ENCODE measurements at regions not wholly inside any gene's neighbourhood (a gene's known extent, or its start where the extent isn't known, plus 50 kb on each side); places are given as distances from the start of the nearest gene placed in this dataset.
"Not testable (repeated sequence)": the region's sequence is repeated elsewhere in the genome, so short reads cannot be mapped to it uniquely, and the experiment has no call there.

- H3K9me3 ChIP-seq (ENCODE audit: control insufficient read depth in 2 of 2, insufficient read depth in 1 of 2, low read length in 1 of 2); DNase-seq (ENCODE audit: low read depth in 6 of 9, low spot score in 9 of 9); H3K27me3 ChIP-seq (ENCODE audit: control insufficient read depth in 2 of 2, insufficient read depth in 1 of 2, low read length in 1 of 2); H3K27ac ChIP-seq (ENCODE audit: low read depth in 1 of 2, low read length in 1 of 2); H3K36me3 ChIP-seq (ENCODE audit: control insufficient read depth in 2 of 2, insufficient read depth in 2 of 2, low read length in 1 of 2); H3K4me1 ChIP-seq (ENCODE audit: control insufficient read depth in 2 of 2, insufficient read depth in 2 of 2, low read length in 2 of 2); H3K4me3 ChIP-seq (ENCODE audit: low read length in 2 of 2): not testable (repeated sequence)
- WGBS = 84% methylated on average over 5 of the region's 5 CpGs
These were observed 144.4 kb upstream of the FSHR start for GRCh38 chr2:49298693-49299092.

GRCh38 chr2:49298230-49298629 lies 143.9 kb upstream of the FSHR start:
- H3K27me3 ChIP-seq (ENCODE audit: control insufficient read depth in 2 of 2, insufficient read depth in 1 of 2, low read length in 1 of 2) = no peaks in the 10 kb centered on the region
- WGBS = 94% methylated on average over 7 of the region's 7 CpGs

GRCh38 chr2:49296107-49296867 lies 142.0 kb upstream of the FSHR start:
- H3K27ac ChIP-seq (ENCODE audit: low read depth in 1 of 2, low read length in 1 of 2) = no peak overlapping the region
- H3K9me3 ChIP-seq (ENCODE audit: control insufficient read depth in 2 of 2, insufficient read depth in 1 of 2, low read length in 1 of 2) = peaks cover 0 to 6% of the 10 kb centered on the region in 2 donors
- H3K36me3 ChIP-seq (ENCODE audit: control insufficient read depth in 2 of 2, insufficient read depth in 2 of 2, low read length in 1 of 2) = no peaks in the 10 kb centered on the region
- no peaks in the 10 kb centered on the region for H3K4me1 ChIP-seq (ENCODE audit: control insufficient read depth in 2 of 2, insufficient read depth in 2 of 2, low read length in 2 of 2)
- WGBS = 87% methylated on average over 6 of the region's 6 CpGs
- DNase-seq (ENCODE audit: low read depth in 6 of 9, low spot score in 9 of 9) = no peak
- H3K4me3 ChIP-seq (ENCODE audit: low read length in 2 of 2) = no peak overlapping the region
- no peaks in the 10 kb centered on the region for H3K27me3 ChIP-seq (ENCODE audit: control insufficient read depth in 2 of 2, insufficient read depth in 1 of 2, low read length in 1 of 2)

More at GRCh38 chr2:49298230-49298629, 143.9 kb upstream of the FSHR start:
- Histone ChIP-seq H3K4me3 (ENCODE audit: low read length in 2 of 2) (no peak overlapping the region), H3K4me1 (ENCODE audit: control insufficient read depth in 2 of 2, insufficient read depth in 2 of 2, low read length in 2 of 2) (no peaks in the 10 kb centered on the region), H3K36me3 (ENCODE audit: control insufficient read depth in 2 of 2, insufficient read depth in 2 of 2, low read length in 1 of 2) (no peaks in the 10 kb centered on the region), H3K9me3 (ENCODE audit: control insufficient read depth in 2 of 2, insufficient read depth in 1 of 2, low read length in 1 of 2) (peaks cover 0 to 6% of the 10 kb centered on the region in 2 donors), H3K27ac (ENCODE audit: low read depth in 1 of 2, low read length in 1 of 2) (no peak overlapping the region)
- no peak for DNase-seq (ENCODE audit: low read depth in 6 of 9, low spot score in 9 of 9)

GRCh38 chr2:49294225-49294624 lies 139.9 kb upstream of the FSHR start:
- Histone ChIP-seq H3K27ac (ENCODE audit: low read depth in 1 of 2, low read length in 1 of 2) (no peak overlapping the region), H3K36me3 (ENCODE audit: control insufficient read depth in 2 of 2, insufficient read depth in 2 of 2, low read length in 1 of 2) (no peaks in the 10 kb centered on the region), H3K27me3 (ENCODE audit: control insufficient read depth in 2 of 2, insufficient read depth in 1 of 2, low read length in 1 of 2) (no peaks in the 10 kb centered on the region), H3K9me3 (ENCODE audit: control insufficient read depth in 2 of 2, insufficient read depth in 1 of 2, low read length in 1 of 2) (peaks cover 0 to 6% of the 10 kb centered on the region in 2 donors), H3K4me3 (ENCODE audit: low read length in 2 of 2) (no peak overlapping the region), H3K4me1 (ENCODE audit: control insufficient read depth in 2 of 2, insufficient read depth in 2 of 2, low read length in 2 of 2) (no peaks in the 10 kb centered on the region)
- no peak for DNase-seq (ENCODE audit: low read depth in 6 of 9, low spot score in 9 of 9)

- Histone ChIP-seq H3K27ac (ENCODE audit: low read depth in 1 of 2, low read length in 1 of 2) (no peak overlapping the region), H3K4me1 (ENCODE audit: control insufficient read depth in 2 of 2, insufficient read depth in 2 of 2, low read length in 2 of 2) (no peaks in the 10 kb centered on the region), H3K4me3 (ENCODE audit: low read length in 2 of 2) (no peak overlapping the region), H3K9me3 (ENCODE audit: control insufficient read depth in 2 of 2, insufficient read depth in 1 of 2, low read length in 1 of 2) (peaks cover 0 to 3% of the 10 kb centered on the region in 2 donors), H3K36me3 (ENCODE audit: control insufficient read depth in 2 of 2, insufficient read depth in 2 of 2, low read length in 1 of 2) (no peaks in the 10 kb centered on the region), H3K27me3 (ENCODE audit: control insufficient read depth in 2 of 2, insufficient read depth in 1 of 2, low read length in 1 of 2) (no peaks in the 10 kb centered on the region)
- DNase-seq (ENCODE audit: low read depth in 6 of 9, low spot score in 9 of 9) = no peak
- WGBS = 86% methylated on average over 3 of the region's 3 CpGs
These were observed 137.3 kb upstream of the FSHR start for GRCh38 chr2:49291619-49292018.

- Histone ChIP-seq H3K4me1 (ENCODE audit: control insufficient read depth in 2 of 2, insufficient read depth in 2 of 2, low read length in 2 of 2) (no peaks in the 10 kb centered on the region), H3K27ac (ENCODE audit: low read depth in 1 of 2, low read length in 1 of 2) (no peak overlapping the region), H3K36me3 (ENCODE audit: control insufficient read depth in 2 of 2, insufficient read depth in 2 of 2, low read length in 1 of 2) (no peaks in the 10 kb centered on the region), H3K9me3 (ENCODE audit: control insufficient read depth in 2 of 2, insufficient read depth in 1 of 2, low read length in 1 of 2) (no peaks in the 10 kb centered on the region), H3K4me3 (ENCODE audit: low read length in 2 of 2) (no peak overlapping the region), H3K27me3 (ENCODE audit: control insufficient read depth in 2 of 2, insufficient read depth in 1 of 2, low read length in 1 of 2) (no peaks in the 10 kb centered on the region)
- DNase-seq (ENCODE audit: low read depth in 6 of 9, low spot score in 9 of 9) = no peak
- WGBS = 92% methylated on average over 2 of the region's 2 CpGs
These were observed 135.4 kb upstream of the FSHR start for GRCh38 chr2:49289711-49290110.

GRCh38 chr2:49288902-49289700 lies 134.8 kb upstream of the FSHR start:
- Histone ChIP-seq H3K4me1 (ENCODE audit: control insufficient read depth in 2 of 2, insufficient read depth in 2 of 2, low read length in 2 of 2) (no peaks in the 10 kb centered on the region), H3K36me3 (ENCODE audit: control insufficient read depth in 2 of 2, insufficient read depth in 2 of 2, low read length in 1 of 2) (no peaks in the 10 kb centered on the region), H3K27ac (ENCODE audit: low read depth in 1 of 2, low read length in 1 of 2) (no peak overlapping the region), H3K27me3 (ENCODE audit: control insufficient read depth in 2 of 2, insufficient read depth in 1 of 2, low read length in 1 of 2) (no peaks in the 10 kb centered on the region), H3K9me3 (ENCODE audit: control insufficient read depth in 2 of 2, insufficient read depth in 1 of 2, low read length in 1 of 2) (no peaks in the 10 kb centered on the region), H3K4me3 (ENCODE audit: low read length in 2 of 2) (no peak overlapping the region)
- no peak for DNase-seq (ENCODE audit: low read depth in 6 of 9, low spot score in 9 of 9)
- WGBS = 46% methylated on average over 2 of the region's 2 CpGs

GRCh38 chr2:49288113-49288705 lies 133.9 kb upstream of the FSHR start:
- WGBS = 97% methylated on average over 3 of the region's 3 CpGs

GRCh38 chr2:49286726-49287125 lies 132.4 kb upstream of the FSHR start:
- H3K4me1 ChIP-seq (ENCODE audit: control insufficient read depth in 2 of 2, insufficient read depth in 2 of 2, low read length in 2 of 2) = no peaks in the 10 kb centered on the region
- H3K36me3 ChIP-seq (ENCODE audit: control insufficient read depth in 2 of 2, insufficient read depth in 2 of 2, low read length in 1 of 2) = no peaks in the 10 kb centered on the region
- no peaks in the 10 kb centered on the region for H3K27me3 ChIP-seq (ENCODE audit: control insufficient read depth in 2 of 2, insufficient read depth in 1 of 2, low read length in 1 of 2)
- no peak for DNase-seq (ENCODE audit: low read depth in 6 of 9, low spot score in 9 of 9)
- WGBS = 80% methylated on average over 3 of the region's 3 CpGs
- no peak overlapping the region for H3K27ac ChIP-seq (ENCODE audit: low read depth in 1 of 2, low read length in 1 of 2)
- no peaks in the 10 kb centered on the region for H3K9me3 ChIP-seq (ENCODE audit: control insufficient read depth in 2 of 2, insufficient read depth in 1 of 2, low read length in 1 of 2)
- H3K4me3 ChIP-seq (ENCODE audit: low read length in 2 of 2) = no peak overlapping the region

More at GRCh38 chr2:49288113-49288705, 133.9 kb upstream of the FSHR start:
- no peaks in the 10 kb centered on the region for H3K36me3 ChIP-seq (ENCODE audit: control insufficient read depth in 2 of 2, insufficient read depth in 2 of 2, low read length in 1 of 2)
- H3K27ac ChIP-seq (ENCODE audit: low read depth in 1 of 2, low read length in 1 of 2) = no peak overlapping the region
- H3K27me3 ChIP-seq (ENCODE audit: control insufficient read depth in 2 of 2, insufficient read depth in 1 of 2, low read length in 1 of 2) = no peaks in the 10 kb centered on the region
- no peak for DNase-seq (ENCODE audit: low read depth in 6 of 9, low spot score in 9 of 9)
- H3K4me3 ChIP-seq (ENCODE audit: low read length in 2 of 2) = no peak overlapping the region
- H3K4me1 ChIP-seq (ENCODE audit: control insufficient read depth in 2 of 2, insufficient read depth in 2 of 2, low read length in 2 of 2) = no peaks in the 10 kb centered on the region
- no peaks in the 10 kb centered on the region for H3K9me3 ChIP-seq (ENCODE audit: control insufficient read depth in 2 of 2, insufficient read depth in 1 of 2, low read length in 1 of 2)

Data from thymus (tissue), 11 donors.